ENCODE measurements at regions not wholly inside any gene's neighbourhood (a gene's known extent, or its start where the extent isn't known, plus 50 kb on each side); places are given as distances from the start of the nearest gene placed in this dataset.

GRCh38 chr10:80893256-80893655 is 355.6 kb downstream of the SH2D4B start:
- Histone ChIP-seq H3K36me3 (no peaks in the 10 kb centered on the region), H3K27ac (replicated peaks in 1 of 4) (no peak overlapping the region), H3K4me1 (no peaks in the 10 kb centered on the region), H3K27me3 (peaks cover 0 to 9% (median 0%) of the 10 kb centered on the region in 4 donors), H3K4me3 (no peak overlapping the region), H3K9me3 (no peaks in the 10 kb centered on the region)
- intact Hi-C loops (cut with DNase I) = no loop called here
- 79% methylated on average over 5 of the region's 5 CpGs for WGBS
- no peak for DNase-seq (ENCODE audit: extremely low spot score)
- TF ChIP-seq CTCF (IDR thresholded peaks at IDR 0.05) (no peak), POLR2AphosphoS5 (IDR thresholded peaks at IDR 0.05) (no peak), POLR2A (IDR thresholded peaks at IDR 0.05; ENCODE audit: low read depth) (no peak), EP300 (IDR thresholded peaks at IDR 0.05) (no peak)

GRCh38 chr10:80894311-80894791 is 356.6 kb downstream of the SH2D4B start:
- TF ChIP-seq EP300 (IDR thresholded peaks at IDR 0.05) (no peak), POLR2A (IDR thresholded peaks at IDR 0.05; ENCODE audit: low read depth) (no peak), POLR2AphosphoS5 (IDR thresholded peaks at IDR 0.05) (no peak), CTCF (IDR thresholded peaks at IDR 0.05) (no peak)
- no peaks in the 10 kb centered on the region for H3K9me3 ChIP-seq
- intact Hi-C loops (cut with DNase I) = no loop called here
- no peaks in the 10 kb centered on the region for H3K36me3 ChIP-seq
- no peaks in the 10 kb centered on the region for H3K4me1 ChIP-seq
- WGBS = 47% methylated on average over 3 of the region's 3 CpGs
- H3K4me3 ChIP-seq = no peak overlapping the region
- no peak for DNase-seq (ENCODE audit: extremely low spot score)
- peaks cover 0 to 9% (median 0%) of the 10 kb centered on the region in 4 donors for H3K27me3 ChIP-seq
- H3K27ac ChIP-seq (replicated peaks in 1 of 4) = no peak overlapping the region

DNA sequence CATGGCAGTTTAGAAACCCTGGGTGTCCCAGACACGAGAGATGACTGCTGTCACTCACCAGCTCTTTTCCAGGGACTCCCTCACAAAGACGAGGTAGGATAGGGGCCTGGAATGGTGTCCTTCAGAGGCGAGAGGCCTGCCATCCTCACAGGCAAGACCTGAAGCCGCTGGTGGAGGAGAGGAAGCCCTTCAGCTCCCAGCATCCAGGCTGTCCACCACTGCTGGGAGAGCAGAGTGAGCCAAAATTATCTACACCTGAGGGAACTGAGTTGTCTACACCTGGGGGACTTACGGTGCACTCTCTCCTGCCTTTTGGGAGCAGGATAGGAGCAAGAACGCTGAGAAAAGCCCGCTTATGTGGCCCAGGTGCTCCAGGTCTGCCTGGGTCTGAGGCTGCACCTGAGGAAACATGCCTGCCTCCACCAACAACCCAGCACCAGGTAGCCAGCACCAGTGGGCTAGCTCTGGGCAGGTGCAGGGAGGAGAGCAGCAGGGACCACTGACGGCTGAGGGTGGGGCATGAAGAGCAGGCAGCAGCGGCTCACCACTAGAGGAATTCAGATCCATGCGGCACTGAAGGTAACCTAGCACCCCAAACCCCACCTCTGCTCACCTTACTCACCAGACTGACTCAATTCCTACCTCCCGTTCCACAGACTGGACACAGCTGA is 357.2 kb downstream of the SH2D4B start:
- H3K4me3 ChIP-seq = no peak overlapping the region
- no peaks in the 10 kb centered on the region for H3K36me3 ChIP-seq
- DNase-seq (ENCODE audit: extremely low spot score) = no peak
- WGBS = 55% methylated on average over 6 of the region's 11 CpGs
- no peaks in the 10 kb centered on the region for H3K9me3 ChIP-seq
- H3K4me1 ChIP-seq = no peaks in the 10 kb centered on the region
- H3K27me3 ChIP-seq = peaks cover 0 to 13% (median 0%) of the 10 kb centered on the region in 4 donors
- TF ChIP-seq POLR2A (IDR thresholded peaks at IDR 0.05; ENCODE audit: low read depth) = no peak
- no peak for TF ChIP-seq EP300 (IDR thresholded peaks at IDR 0.05)
- intact Hi-C loops (cut with DNase I) = no loop called here
- no peak overlapping the region for H3K27ac ChIP-seq (replicated peaks in 1 of 4)

- WGBS = 21% methylated on average over 5 of the region's 5 CpGs
- Histone ChIP-seq H3K27ac (replicated peaks in 1 of 4) (no peak overlapping the region), H3K9me3 (no peaks in the 10 kb centered on the region), H3K4me1 (no peaks in the 10 kb centered on the region), H3K27me3 (peaks cover 0 to 13% (median 0%) of the 10 kb centered on the region in 4 donors), H3K36me3 (no peaks in the 10 kb centered on the region), H3K4me3 (no peak overlapping the region)
- intact Hi-C loops (cut with DNase I) = no loop called here
- no peak for DNase-seq (ENCODE audit: extremely low spot score)
- TF ChIP-seq POLR2A (IDR thresholded peaks at IDR 0.05; ENCODE audit: low read depth) (no peak), CTCF (IDR thresholded peaks at IDR 0.05) (no peak), POLR2AphosphoS5 (IDR thresholded peaks at IDR 0.05) (no peak), EP300 (IDR thresholded peaks at IDR 0.05) (no peak)
Measured at GRCh38 chr10:80896076-80896475, 358.4 kb downstream of the SH2D4B start.

DNA sequence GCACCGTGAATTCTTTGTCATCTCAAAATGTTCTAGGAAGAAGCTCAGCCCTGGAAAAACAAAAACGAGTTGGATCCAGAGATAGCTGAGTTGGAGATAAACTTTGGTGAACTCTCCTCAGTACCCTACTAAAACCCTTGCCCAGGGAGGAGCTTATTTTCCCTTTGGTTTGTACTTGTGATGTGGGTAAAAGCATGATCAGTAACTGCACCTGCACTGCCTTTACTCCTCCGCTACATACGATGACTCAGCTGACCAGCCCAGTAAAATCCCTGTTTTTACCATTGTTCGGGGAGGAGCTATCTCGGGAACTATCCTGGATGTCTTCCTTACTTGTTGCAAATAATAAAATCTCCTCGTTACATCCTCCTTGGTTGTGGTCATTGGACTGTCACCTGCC is 359.3 kb downstream of the SH2D4B start:
- Histone ChIP-seq H3K27me3 (peaks cover 0 to 13% (median 0%) of the 10 kb centered on the region in 4 donors), H3K27ac (replicated peaks in 1 of 4) (no peak overlapping the region), H3K4me1 (no peaks in the 10 kb centered on the region), H3K36me3 (no peaks in the 10 kb centered on the region), H3K4me3 (no peak overlapping the region), H3K9me3 (no peaks in the 10 kb centered on the region)
- DNase-seq (ENCODE audit: extremely low spot score) = no peak
- WGBS = 76% methylated on average over 7 of the region's 7 CpGs
- no peak for TF ChIP-seq EP300 (IDR thresholded peaks at IDR 0.05)
- TF ChIP-seq CTCF (IDR thresholded peaks at IDR 0.05) = no peak
- no peak for TF ChIP-seq POLR2A (IDR thresholded peaks at IDR 0.05; ENCODE audit: low read depth)
- TF ChIP-seq POLR2AphosphoS5 (IDR thresholded peaks at IDR 0.05) = no peak
- intact Hi-C loops (cut with DNase I) = no loop called here

Data from esophagus muscularis mucosa (tissue), 4 donors.